SU-DHL-6 (cell line): ENCODE measurements at regions not wholly inside any gene's neighbourhood (a gene's known extent, or its start where the extent isn't known, plus 50 kb on each side); places are given as distances from the start of the nearest gene placed in this dataset.

Experiments used
- H2AFZ ChIP-seq: fragments of 200-600 bp; sonication (generic); 2 replicates; pipeline ENCODE4 v1.6.1; 2014; ENCODE audit warnings: low read depth, mild to moderate bottlenecking, moderate library complexity, mixed read lengths, antibody characterized with exemption, low read length; ENCODE audit not compliant: severe bottlenecking
- H3F3A ChIP-seq: fragments of 200-600 bp; shearing (Covaris generic); 2 replicates; pipeline ENCODE4 v1.6.0; 2016; ENCODE audit warnings: antibody characterized with exemption, mild to moderate bottlenecking; ENCODE audit not compliant: insufficient read depth
- H3K27ac ChIP-seq: fragments of 200-600 bp; sonication (generic); 2 replicates; pipeline ENCODE4 v1.5.1; 2016; ENCODE audit warnings: low read depth, mild to moderate bottlenecking, low read length, moderate library complexity, mixed read lengths
- H3K27me3 ChIP-seq: fragments of 200-600 bp; sonication (generic), shearing (Covaris generic); 2 replicates; pipeline ENCODE4 v1.6.0; 2014; ENCODE audit warnings: mild to moderate bottlenecking, low read length
- H3K36me3 ChIP-seq: fragments of 200-600 bp; sonication (generic); 2 replicates; pipeline ENCODE4 v1.6.1; 2014; ENCODE audit warnings: mild to moderate bottlenecking, low read length, mixed read lengths
- H3K4me2 ChIP-seq: fragments of 300-600, 200-600 bp; shearing (Covaris generic), sonication (generic); 2 replicates; pipeline ENCODE4 v1.6.0; 2014; ENCODE audit warnings: low read length, low read depth, mild to moderate bottlenecking; ENCODE audit not compliant: poor library complexity, severe bottlenecking
- H3K4me3 ChIP-seq: fragments of 200-600 bp; sonication (generic); 2 replicates; pipeline ENCODE4 v1.5.1; 2014; ENCODE audit warnings: antibody characterized with exemption, low read length, mild to moderate bottlenecking, mixed read lengths; ENCODE audit not compliant: insufficient read depth, poor library complexity, severe bottlenecking
- H3K79me2 ChIP-seq: fragments of 200-600 bp; sonication (generic); 2 replicates; pipeline ENCODE4 v1.6.1; 2014; ENCODE audit warnings: mild to moderate bottlenecking, low read length, moderate library complexity; ENCODE audit not compliant: insufficient read depth
- H3K9ac ChIP-seq: fragments of 200-600 bp; sonication (generic); 2 replicates; pipeline ENCODE4 v1.7.0; 2014; ENCODE audit warnings: mild to moderate bottlenecking, low read length
- H3K9me2 ChIP-seq: fragments of 200-600 bp; sonication (generic); replicated peaks from 2 replicates; pipeline ENCODE4 v1.6.1; 2014; ENCODE audit warnings: low read length; ENCODE audit not compliant: insufficient read depth
- H3K9me3 ChIP-seq: fragments of 200-600 bp; sonication (generic); 2 replicates; pipeline ENCODE4 v1.6.1; 2014; ENCODE audit warnings: low read length, mixed read lengths; ENCODE audit not compliant: insufficient read depth
- H4K20me1 ChIP-seq: fragments of 200-600 bp; sonication (generic); 2 replicates; pipeline ENCODE4 v1.6.1; 2014; ENCODE audit warnings: low read depth, mild to moderate bottlenecking, antibody characterized with exemption, low read length, moderate library complexity, mixed read lengths
- CTCF ChIP-seq: fragments of 200-600 bp; sonication (generic); IDR thresholded peaks from one replicate; pipeline ENCODE4 v1.5.1; 2017; ENCODE audit warnings: antibody characterized with exemption, mild to moderate bottlenecking, low read length, moderate library complexity; ENCODE audit not compliant: insufficient read depth, poor library complexity, severe bottlenecking
- EZH2phosphoT487 ChIP-seq: fragments of 200-600 bp; sonication (generic), shearing (Covaris generic); conservative IDR thresholded peaks from 2 replicates; pipeline ENCODE4 v1.6.1; 2018; ENCODE audit warnings: mild to moderate bottlenecking, antibody characterized with exemption, low read length, moderate library complexity, mixed read lengths

GRCh38 chr5:120035815-120036577 lies 406.6 kb downstream of the FAM170A start:
- Histone ChIP-seq H3K9me3 (no peaks in the 10 kb centered on the region), H3K4me3 (no peak overlapping the region), H3K79me2 (no peaks in the 10 kb centered on the region), H4K20me1 (no peaks in the 10 kb centered on the region), H3K9me2 (no peaks in the 10 kb centered on the region), H3F3A (no peaks in the 10 kb centered on the region), H2AFZ (no peak overlapping the region), H3K36me3 (no peaks in the 10 kb centered on the region), H3K4me2 (no peak overlapping the region), H3K27me3 (no peaks in the 10 kb centered on the region), H3K9ac (no peak overlapping the region), H3K27ac (no peak overlapping the region)
- no peak for TF ChIP-seq CTCF
- no peak for TF ChIP-seq EZH2phosphoT487

GRCh38 chr5:120037451-120037850 lies 408.1 kb downstream of the FAM170A start:
- Histone ChIP-seq H3K4me2 (no peak overlapping the region), H3K9me3 (no peaks in the 10 kb centered on the region)

GRCh38 chr5:120039111-120039510 lies 409.8 kb downstream of the FAM170A start:
- H3K9ac ChIP-seq = no peak overlapping the region
- H3F3A ChIP-seq = no peaks in the 10 kb centered on the region
- H3K4me2 ChIP-seq = no peak overlapping the region
- no peaks in the 10 kb centered on the region for H3K9me2 ChIP-seq
- no peaks in the 10 kb centered on the region for H3K79me2 ChIP-seq
- no peak overlapping the region for H3K4me3 ChIP-seq
- TF ChIP-seq CTCF (no peak), EZH2phosphoT487 (no peak)
- H3K36me3 ChIP-seq = no peaks in the 10 kb centered on the region
- no peaks in the 10 kb centered on the region for H3K27me3 ChIP-seq
- H3K27ac ChIP-seq = no peak overlapping the region
- H2AFZ ChIP-seq = no peak overlapping the region
- H3K9me3 ChIP-seq = no peaks in the 10 kb centered on the region
- no peaks in the 10 kb centered on the region for H4K20me1 ChIP-seq

More at GRCh38 chr5:120037451-120037850, 408.1 kb downstream of the FAM170A start:
- Histone ChIP-seq H3K27me3 (no peaks in the 10 kb centered on the region), H3K4me3 (no peak overlapping the region), H3K79me2 (no peaks in the 10 kb centered on the region), H3K27ac (no peak overlapping the region), H3K36me3 (no peaks in the 10 kb centered on the region), H3K9me2 (no peaks in the 10 kb centered on the region), H4K20me1 (no peaks in the 10 kb centered on the region), H2AFZ (no peak overlapping the region), H3F3A (no peaks in the 10 kb centered on the region), H3K9ac (no peak overlapping the region)
- TF ChIP-seq EZH2phosphoT487 = no peak
- TF ChIP-seq CTCF = no peak
